ENCODE measurements at regions not wholly inside any gene's neighbourhood (a gene's known extent, or its start where the extent isn't known, plus 50 kb on each side); places are given as distances from the start of the nearest gene placed in this dataset.

- H2BK12ac ChIP-seq (ENCODE audit: low read depth, low read length), result no peak overlapping the region
- no peak overlapping the region for H2AFZ ChIP-seq (ENCODE audit: low read length)
- no peaks in the 10 kb centered on the region for H4K20me1 ChIP-seq (replicated peaks in 1 of 2; ENCODE audit: control insufficient read depth in 1 of 2, insufficient read depth in 2 of 2, low read length in 2 of 2)
- no peak overlapping the region for H4K8ac ChIP-seq (ENCODE audit: extremely low read depth, insufficient read depth, low read length)
- no peak overlapping the region for H3K56ac ChIP-seq (replicated peaks; ENCODE audit: insufficient read length, low read depth, low read length)
- no peak overlapping the region for H3K4me2 ChIP-seq (ENCODE audit: insufficient read depth in 1 of 2, low read depth in 2 of 2, low read length in 2 of 2)
- FAIRE-seq, result no peak
- no peak overlapping the region for H2BK20ac ChIP-seq (ENCODE audit: low read length)
- no peak overlapping the region for H3K4ac ChIP-seq (replicated peaks; ENCODE audit: insufficient read length, low read depth, low read length)
- no peak overlapping the region for H3K27ac ChIP-seq (ENCODE audit: low read depth, low read length)
- H2AK5ac ChIP-seq (ENCODE audit: low read depth, low read length), result no peak overlapping the region
- no peak overlapping the region for H4K5ac ChIP-seq (ENCODE audit: insufficient read length, low read depth, low read length)
- no peak overlapping the region for H3K9ac ChIP-seq (replicated peaks in 1 of 4; ENCODE audit: extremely low read depth in 1 of 4, low read depth in 3 of 4, low read length in 3 of 4)
- no peaks in the 10 kb centered on the region for H3K27me3 ChIP-seq (replicated peaks in 1 of 4; ENCODE audit: control insufficient read depth in 3 of 4, extremely low read depth in 1 of 4, insufficient read depth in 3 of 4, low read length in 3 of 4)
- no peak for TF ChIP-seq HDAC2 (IDR thresholded peaks at IDR 0.05; ENCODE audit: borderline replicate concordance in 1 of 2, low read depth in 2 of 2, low read length in 2 of 2)
- 83% methylated on average over 4 of the region's 4 CpGs; no CpG with 5 or more reads in 1 of the 2 experiments for WGBS, 2 experiments (ENCODE audit: extremely low coverage in 1 of 2, insufficient coverage in 1 of 2, insufficient read length in 1 of 2, insufficient replicate concordance in 2 of 2, low coverage in 1 of 2, low lambda C conversion rate in 2 of 2, missing lambda C conversion rate in 1 of 2)
- no peak overlapping the region for H3K18ac ChIP-seq (ENCODE audit: extremely low read depth, low read length)
- no peaks in the 10 kb centered on the region for H3K23me2 ChIP-seq (ENCODE audit: low read depth, low read length)
- no peak overlapping the region for H3K4me3 ChIP-seq (ENCODE audit: extremely low read depth in 1 of 4, insufficient read depth in 2 of 4, low read depth in 3 of 4, low read length in 4 of 4)
- no peaks in the 10 kb centered on the region for H3K36me3 ChIP-seq (ENCODE audit: control insufficient read depth in 2 of 4, insufficient read depth in 4 of 4, low read length in 3 of 4)
- H3K4me1 ChIP-seq (replicated peaks in 1 of 4; ENCODE audit: control insufficient read depth in 3 of 4, insufficient read depth in 4 of 4, low read length in 3 of 4), result peaks cover 6 to 10% (median 6%) of the 10 kb centered on the region in 4 experiments
- H3K14ac ChIP-seq (ENCODE audit: insufficient read length), result no peak overlapping the region
- CTCF ChIA-PET (ENCODE audit: partially characterized antibody), result interaction anchor here (0.7 kb wide), 1 partner anchor 29 kb away, joined by 3 read pairs; no protein-coding TSS in a partner anchor
- no peaks in the 10 kb centered on the region for H3K9me3 ChIP-seq (ENCODE audit: insufficient read depth in 2 of 2, low read depth in 1 of 2, low read length in 1 of 2)
- POLR2A ChIA-PET (ENCODE audit: partially characterized antibody), result no interaction called here
- H3K79me2 ChIP-seq (ENCODE audit: control insufficient read depth in 1 of 2, insufficient read depth in 2 of 2, low read length in 2 of 2), result no peaks in the 10 kb centered on the region
- no peak overlapping the region for H3K23ac ChIP-seq (ENCODE audit: insufficient read length)
- H2BK5ac ChIP-seq (ENCODE audit: low read depth, low read length), result no peak overlapping the region
- H2BK15ac ChIP-seq (ENCODE audit: low read length), result no peak overlapping the region
- H3K79me1 ChIP-seq (ENCODE audit: low read depth, low read length), result no peaks in the 10 kb centered on the region
- H2BK120ac ChIP-seq (replicated peaks; ENCODE audit: low read depth, low read length), result no peak overlapping the region
- H4K91ac ChIP-seq (replicated peaks; ENCODE audit: insufficient read length, low read length), result no peak overlapping the region
- DNase-seq (ENCODE audit: low read depth in 1 of 2, low spot score in 2 of 2), result no peak
Observed at GRCh38 chr18:49693717-49694005, 119.7 kb downstream of the ACAA2 start.

All from H1 (cell line).